ENCODE measurements at regions not wholly inside any gene's neighbourhood (a gene's known extent, or its start where the extent isn't known, plus 50 kb on each side); places are given as distances from the start of the nearest gene placed in this dataset.

- TF ChIP-seq CTCF (conservative IDR thresholded peaks at IDR 0.05 in 1 of 2, IDR thresholded peaks at IDR 0.05 in 1 of 2; ENCODE audit: low read depth in 1 of 2, low read length in 2 of 2) (no peak), EZH2 (IDR thresholded peaks at IDR 0.05; ENCODE audit: low read length, missing control alignments) (no peak)
These were observed 101.9 kb downstream of the GPR63 start for GRCh38 chr6:96735332-96735731.

All from fibroblast of lung (primary cell).